ENCODE measurements at regions not wholly inside any gene's neighbourhood (a gene's known extent, or its start where the extent isn't known, plus 50 kb on each side); places are given as distances from the start of the nearest gene placed in this dataset.

DNA sequence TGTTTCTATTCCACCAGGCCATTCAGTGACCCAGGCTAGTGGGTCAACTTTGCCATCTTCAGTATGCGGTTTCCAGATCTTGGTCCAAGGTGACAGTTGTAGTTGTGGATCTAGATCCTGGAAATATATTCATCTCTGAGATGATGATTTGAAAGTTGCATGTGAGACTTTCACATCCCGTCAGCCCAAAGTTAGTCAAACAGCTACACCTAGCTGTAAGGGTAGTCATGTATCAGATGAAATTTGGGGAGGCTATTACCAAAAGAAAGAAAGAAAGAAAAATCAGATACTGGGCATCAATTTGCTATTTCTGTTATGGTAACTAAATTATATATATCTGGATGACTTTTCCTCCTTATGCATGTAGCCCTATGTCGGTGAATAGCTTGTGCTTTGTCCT, 259.4 kb upstream of the ARX start:
- TF ChIP-seq CTCF (IDR thresholded peaks at IDR 0.05; ENCODE audit: low read depth, low read length, poor library complexity, severe bottlenecking): no peak
- no peak for TF ChIP-seq EZH2phosphoT487 (IDR thresholded peaks at IDR 0.05; ENCODE audit: borderline replicate concordance, low read length)
